CD14-positive monocyte (primary cell): ENCODE measurements at regions not wholly inside any gene's neighbourhood (a gene's known extent, or its start where the extent isn't known, plus 50 kb on each side); places are given as distances from the start of the nearest gene placed in this dataset.

Source experiments
- DNase-seq, 3 donors: peaks; one replicate each; pipeline ENCODE4 v3.0.0-alpha.2; 2011 to 2022
- H2AFZ ChIP-seq: 2 replicates; pipeline ENCODE4 v1.6.0; 2012; ENCODE audit warnings: mild to moderate bottlenecking, low read depth, low read length, inconsistent platforms; ENCODE audit not compliant: insufficient read depth, poor library complexity, severe bottlenecking
- H3K27ac ChIP-seq, 2 donors: 1 replicate in 1 of 2; 2 replicates in 1 of 2; pipeline ENCODE4 v1.5.1; 2012 to 2013; ENCODE audit warnings: low read length in 2 of 2, control low read depth in 1 of 2, inconsistent platforms in 1 of 2, low read depth in 1 of 2, mild to moderate bottlenecking in 1 of 2
- H3K27me3 ChIP-seq, 2 donors: one replicate each; pipeline versions ENCODE4 v1.6.0 to v1.6.1; 2011 to 2013; ENCODE audit warnings: low read length in 2 of 2; ENCODE audit not compliant: control insufficient read depth in 2 of 2, insufficient read depth in 2 of 2
- H3K36me3 ChIP-seq, 2 donors: replicated peaks in 1 of 2; 1 replicate in 1 of 2; 2 replicates in 1 of 2; pipeline versions ENCODE4 v1.5.1 to v1.6.1; 2012 to 2013; ENCODE audit warnings: low read length in 2 of 2, control low read depth in 1 of 2, inconsistent platforms in 1 of 2, mild to moderate bottlenecking in 1 of 2; ENCODE audit not compliant: insufficient read depth in 2 of 2, control insufficient read depth in 1 of 2
- H3K4me1 ChIP-seq, 2 donors: 1 replicate in 1 of 2; 2 replicates in 1 of 2; pipeline versions ENCODE4 v1.5.1 to v1.6.1; 2012 to 2013; ENCODE audit warnings: low read length in 2 of 2, control low read depth in 1 of 2, inconsistent platforms in 1 of 2, mild to moderate bottlenecking in 1 of 2, moderate library complexity in 1 of 2; ENCODE audit not compliant: insufficient read depth in 2 of 2, control insufficient read depth in 1 of 2
- H3K4me2 ChIP-seq: replicated peaks from 2 replicates; pipeline ENCODE3; 2012; ENCODE audit warnings: low read length, moderate library complexity, mild to moderate bottlenecking; ENCODE audit not compliant: poor library complexity, severe bottlenecking; ENCODE audit errors: extremely low read depth
- H3K4me3 ChIP-seq, 3 experiments: fragments of 200-600 bp in 1 of 3; sonication (generic) in 1 of 3; replicated peaks in 1 of 3; 1 replicate in 2 of 3; 2 replicates in 1 of 3; pipeline ENCODE4 v1.5.1; 2011 to 2013; ENCODE audit warnings: low read length in 3 of 3, mild to moderate bottlenecking in 3 of 3, control low read depth in 2 of 3, low read depth in 2 of 3, inconsistent platforms in 1 of 3, moderate library complexity in 1 of 3
- H3K79me2 ChIP-seq: 2 replicates; pipeline ENCODE4 v1.6.0; 2012; ENCODE audit warnings: mild to moderate bottlenecking, control low read depth, inconsistent platforms, low read length, moderate library complexity; ENCODE audit not compliant: insufficient read depth
- H3K9ac ChIP-seq: 2 replicates; pipeline ENCODE4 v1.6.0; 2017; ENCODE audit warnings: low read length, mild to moderate bottlenecking; ENCODE audit not compliant: insufficient read depth, poor library complexity, severe bottlenecking
- H3K9me3 ChIP-seq, 2 donors: replicated peaks in 1 of 2; 1 replicate in 1 of 2; 2 replicates in 1 of 2; pipeline versions ENCODE4 v1.5.1 to v1.6.1; 2012 to 2013; ENCODE audit warnings: low read length in 2 of 2, control low read depth in 1 of 2; ENCODE audit not compliant: control insufficient read depth in 1 of 2, insufficient read depth in 1 of 2
- H4K20me1 ChIP-seq: 2 replicates; pipeline ENCODE4 v1.6.0; 2012; ENCODE audit warnings: mild to moderate bottlenecking, low read length, control low read depth, moderate library complexity; ENCODE audit not compliant: insufficient read depth
- H3K27ac Mint-ChIP-seq, 7 donors: one replicate each; pipeline ENCODE4 v1.8.0; 2020; ENCODE audit warnings: mild to moderate bottlenecking in 7 of 7, mixed read lengths in 7 of 7, moderate library complexity in 6 of 7, inconsistent platforms in 2 of 7
- H3K27me3 Mint-ChIP-seq, 3 donors: one replicate each; pipeline ENCODE4 v1.8.0; 2021 to 2022; ENCODE audit warnings: low read depth in 3 of 3, mild to moderate bottlenecking in 3 of 3, mixed read lengths in 3 of 3, moderate library complexity in 3 of 3, inconsistent platforms in 1 of 3
- H3K36me3 Mint-ChIP-seq, 2 donors: one replicate each; pipeline ENCODE4 v1.8.0; 2020; ENCODE audit warnings: mixed read lengths in 2 of 2, inconsistent platforms in 1 of 2, mild to moderate bottlenecking in 1 of 2
- H3K4me1 Mint-ChIP-seq: one replicate; pipeline ENCODE4 v1.8.0; 2020; ENCODE audit warnings: mild to moderate bottlenecking, mixed read lengths
- H3K4me3 Mint-ChIP-seq, 2 donors: one replicate each; pipeline ENCODE4 v1.8.0; 2020; ENCODE audit warnings: mild to moderate bottlenecking in 2 of 2, mixed read lengths in 2 of 2, moderate library complexity in 1 of 2
- H3K9me3 Mint-ChIP-seq, 7 donors: one replicate each; pipeline ENCODE4 v1.8.0; 2020 to 2022; ENCODE audit warnings: mixed read lengths in 7 of 7, mild to moderate bottlenecking in 6 of 7, moderate library complexity in 6 of 7, inconsistent platforms in 2 of 7
- WGBS: methylation state at CpG from one replicate; pipeline ENCODE4 v1.1.5; 2013; ENCODE audit warnings: missing lambda C conversion rate; ENCODE audit not compliant: insufficient coverage; 5-methylcytosine and 5-hydroxymethylcytosine counted together
- intact Hi-C, 2 donors: fragments of 100-400 bp; cut with micrococcal nuclease; formaldehyde crosslinking; loops; one replicate each; pipeline versions ENCODE4 v1.15.0 to v1.15.1; 2023
- TF ChIP-seq, protein P1 (sequence below): fragments of 200-600 bp; IDR thresholded peaks from one replicate; pipeline ENCODE4 v1.8.0; 2022; ENCODE audit warnings: antibody characterized with exemption, mild to moderate bottlenecking

DNA sequence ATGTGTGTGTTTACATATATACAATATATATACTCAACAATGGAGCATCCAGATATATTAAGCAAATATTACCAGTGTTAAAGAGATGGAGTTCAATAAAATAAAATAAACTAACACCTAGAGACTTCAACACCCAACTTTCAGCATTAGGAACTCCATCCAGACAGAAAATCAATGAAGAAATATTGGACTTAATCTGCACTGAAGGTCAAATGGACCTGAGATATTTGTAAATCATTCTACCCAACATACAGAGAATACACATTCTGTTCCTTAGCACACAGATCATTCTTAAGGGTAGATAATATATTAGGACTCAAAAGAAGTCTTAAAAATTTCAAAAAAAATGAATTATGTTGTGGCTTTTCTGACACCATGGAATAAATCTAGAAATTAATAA is 832.3 kb upstream of the ADGRB3 start:
- Mint-ChIP-seq H3K36me3 (no peaks in the 10 kb centered on the region), H3K4me3 (no peak overlapping the region), H3K9me3 (peaks cover 0 to 25% (median 12%) of the 10 kb centered on the region in 7 donors), H3K4me1 (no peaks in the 10 kb centered on the region), H3K27me3 (peaks cover 0 to 2% (median 0%) of the 10 kb centered on the region in 3 donors), H3K27ac (no peak overlapping the region)
- H2AFZ ChIP-seq, result no peak overlapping the region
- no peak overlapping the region for H3K27ac ChIP-seq
- H3K27me3 ChIP-seq, result no peaks in the 10 kb centered on the region
- H3K9ac ChIP-seq, result no peak overlapping the region
- no peak for DNase-seq
- intact Hi-C loops, result no loop called here
- H3K79me2 ChIP-seq, result no peaks in the 10 kb centered on the region
- H3K4me3 ChIP-seq, result no peak overlapping the region
- H3K9me3 ChIP-seq, result peaks cover 15 to 17% of the 10 kb centered on the region in 2 donors
- no peaks in the 10 kb centered on the region for H3K36me3 ChIP-seq
- H3K4me2 ChIP-seq, result no peak overlapping the region
- H4K20me1 ChIP-seq, result no peaks in the 10 kb centered on the region
- H3K4me1 ChIP-seq, result no peaks in the 10 kb centered on the region
- TF ChIP-seq, protein P1, sequence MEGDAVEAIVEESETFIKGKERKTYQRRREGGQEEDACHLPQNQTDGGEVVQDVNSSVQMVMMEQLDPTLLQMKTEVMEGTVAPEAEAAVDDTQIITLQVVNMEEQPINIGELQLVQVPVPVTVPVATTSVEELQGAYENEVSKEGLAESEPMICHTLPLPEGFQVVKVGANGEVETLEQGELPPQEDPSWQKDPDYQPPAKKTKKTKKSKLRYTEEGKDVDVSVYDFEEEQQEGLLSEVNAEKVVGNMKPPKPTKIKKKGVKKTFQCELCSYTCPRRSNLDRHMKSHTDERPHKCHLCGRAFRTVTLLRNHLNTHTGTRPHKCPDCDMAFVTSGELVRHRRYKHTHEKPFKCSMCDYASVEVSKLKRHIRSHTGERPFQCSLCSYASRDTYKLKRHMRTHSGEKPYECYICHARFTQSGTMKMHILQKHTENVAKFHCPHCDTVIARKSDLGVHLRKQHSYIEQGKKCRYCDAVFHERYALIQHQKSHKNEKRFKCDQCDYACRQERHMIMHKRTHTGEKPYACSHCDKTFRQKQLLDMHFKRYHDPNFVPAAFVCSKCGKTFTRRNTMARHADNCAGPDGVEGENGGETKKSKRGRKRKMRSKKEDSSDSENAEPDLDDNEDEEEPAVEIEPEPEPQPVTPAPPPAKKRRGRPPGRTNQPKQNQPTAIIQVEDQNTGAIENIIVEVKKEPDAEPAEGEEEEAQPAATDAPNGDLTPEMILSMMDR, result no peak

DNA sequence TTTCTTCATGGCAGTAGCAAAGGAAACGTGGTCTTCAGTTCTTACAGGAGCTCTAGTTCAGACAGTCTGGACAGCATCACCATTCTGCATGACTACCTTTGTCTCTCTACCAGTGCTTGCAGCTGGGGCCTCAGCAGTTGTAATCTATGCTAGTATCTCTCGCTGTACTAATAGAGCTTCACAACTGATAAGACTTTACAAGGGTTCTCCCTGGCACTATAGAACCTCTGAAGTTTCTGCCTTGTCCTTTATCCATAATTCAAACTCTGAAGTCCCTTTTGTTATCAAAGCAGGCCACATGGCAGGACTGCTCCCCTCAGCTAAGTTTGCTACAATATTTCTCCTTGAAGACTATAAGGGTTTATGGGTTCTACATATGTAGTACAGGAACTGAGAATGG is 842.1 kb upstream of the ADGRB3 start:
- Mint-ChIP-seq H3K9me3 (peaks cover 0 to 7% (median 2%) of the 10 kb centered on the region in 7 donors), H3K27me3 (no peaks in the 10 kb centered on the region), H3K4me3 (no peak overlapping the region), H3K4me1 (no peaks in the 10 kb centered on the region), H3K36me3 (no peaks in the 10 kb centered on the region), H3K27ac (no peak overlapping the region)
- Histone ChIP-seq H2AFZ (no peak overlapping the region), H4K20me1 (no peaks in the 10 kb centered on the region), H3K4me1 (no peaks in the 10 kb centered on the region), H3K36me3 (no peaks in the 10 kb centered on the region), H3K4me2 (no peak overlapping the region), H3K79me2 (no peaks in the 10 kb centered on the region), H3K4me3 (no peak overlapping the region), H3K27ac (no peak overlapping the region), H3K9me3 (peaks cover 6 to 20% of the 10 kb centered on the region in 2 donors), H3K9ac (no peak overlapping the region), H3K27me3 (no peaks in the 10 kb centered on the region)
- TF ChIP-seq, protein P1, result no peak
- intact Hi-C loops, result no loop called here
- no peak for DNase-seq
- WGBS, result 75% methylated on average over 2 of the region's 2 CpGs
